PC-9 (cell line): ENCODE measurements at regions not wholly inside any gene's neighbourhood (a gene's known extent, or its start where the extent isn't known, plus 50 kb on each side); places are given as distances from the start of the nearest gene placed in this dataset.

Experiments used
- BruUV-seq: library from RNA; stranded (reverse); fragments of 400-500 nt; replicated peaks from 2 replicates; lab custom pipeline; 2021; lab: Mats Ljungman, UMichigan
- CTCF ChIA-PET: fragments of 300-600 bp; sonication (Branson Sonifier 250); formaldehyde crosslinking; loops from one replicate; lab custom pipeline; 2022; ENCODE audit warnings: antibody characterized with exemption; lab: Charles Lee
- POLR2A ChIA-PET: fragments of 300-600 bp; sonication (Branson Sonifier 250); formaldehyde crosslinking; loops from one replicate; lab custom pipeline; 2022; ENCODE audit warnings: antibody characterized with exemption; ENCODE audit not compliant: unreplicated experiment; lab: Charles Lee
- DNase-seq, 2 experiments: peaks; one replicate each; pipeline versions ENCODE4 v3.0.0 to v3.0.0-alpha.2; 2015 to 2022; ENCODE audit warnings: mixed read lengths in 1 of 2
- H2AFZ ChIP-seq: fragments of 200-600 bp; sonication (generic); 2 replicates; pipeline ENCODE4 v1.8.1; 2017; ENCODE audit warnings: antibody characterized with exemption
- H3F3A ChIP-seq: fragments of 200-600 bp; sonication (generic); 2 replicates; pipeline ENCODE4 v1.8.1; 2017; ENCODE audit warnings: antibody characterized with exemption, mild to moderate bottlenecking, low read depth; ENCODE audit not compliant: insufficient read depth
- H3K27ac ChIP-seq: fragments of 200-600 bp; sonication (generic); 2 replicates; pipeline ENCODE4 v1.6.1; 2016; ENCODE audit warnings: mixed run types
- H3K27me3 ChIP-seq: fragments of 200-600 bp; sonication (generic); 2 replicates; pipeline ENCODE4 v1.6.1; 2016; ENCODE audit warnings: low read depth, mixed run types; ENCODE audit not compliant: insufficient read depth
- H3K36me3 ChIP-seq: fragments of 200-600 bp; sonication (generic); 2 replicates; pipeline ENCODE4 v1.6.1; 2016; ENCODE audit warnings: low read depth, mixed run types
- H3K4me1 ChIP-seq: fragments of 200-600 bp; sonication (generic); replicated peaks from 2 replicates; pipeline ENCODE4 v1.6.1; 2016; ENCODE audit warnings: mixed run types; ENCODE audit not compliant: insufficient read depth
- H3K4me2 ChIP-seq: fragments of 200-600 bp; sonication (generic); 2 replicates; pipeline ENCODE4 v1.6.1; 2017; ENCODE audit warnings: mixed run types
- H3K4me3 ChIP-seq: fragments of 200-600 bp; sonication (generic); 2 replicates; pipeline ENCODE4 v1.6.1; 2016; ENCODE audit warnings: mixed run types
- H3K79me2 ChIP-seq: fragments of 200-600 bp; sonication (generic); 2 replicates; pipeline ENCODE4 v1.6.1; 2017; ENCODE audit warnings: low read depth, mixed run types
- H3K9me2 ChIP-seq: fragments of 200-600 bp; sonication (generic); 2 replicates; pipeline ENCODE4 v1.8.1; 2017; ENCODE audit warnings: mild to moderate bottlenecking; ENCODE audit not compliant: insufficient read depth
- H3K9me3 ChIP-seq: fragments of 200-600 bp; sonication (generic); 2 replicates; pipeline ENCODE4 v1.8.1; 2016; ENCODE audit warnings: low read depth; ENCODE audit not compliant: insufficient read depth
- H4K20me1 ChIP-seq: fragments of 200-600 bp; sonication (generic); 2 replicates; pipeline ENCODE4 v1.8.1; 2017; ENCODE audit not compliant: insufficient read depth
- EZH2 ChIP-seq: fragments of 200-600 bp; sonication (generic); IDR thresholded peaks from 2 replicates; pipeline ENCODE4 v1.8.0; 2017; ENCODE audit warnings: antibody characterized with exemption, low read depth
- intact Hi-C: fragments of 100-400 bp; cut with micrococcal nuclease; formaldehyde crosslinking; loops from one replicate; pipeline ENCODE4 v1.10.0; 2022; ENCODE audit not compliant: unreplicated experiment
- TF ChIP-seq, protein P1 (sequence below): fragments of 200-600 bp; sonication (generic); conservative IDR thresholded peaks from 2 replicates; pipeline ENCODE4 v1.6.1; 2017; ENCODE audit warnings: mixed run types, antibody characterized with exemption, mild to moderate bottlenecking, moderate library complexity

- H3K4me1 ChIP-seq, result no peaks in the 10 kb centered on the region
- no peak overlapping the region for H2AFZ ChIP-seq
- no peaks in the 10 kb centered on the region for H3F3A ChIP-seq
- H3K9me3 ChIP-seq, result no peaks in the 10 kb centered on the region
- no peaks in the 10 kb centered on the region for H3K36me3 ChIP-seq
- no peaks in the 10 kb centered on the region for H4K20me1 ChIP-seq
- BruUV-seq, result no TSS peak
- no peaks in the 10 kb centered on the region for H3K79me2 ChIP-seq
- ChIA-PET POLR2A (no interaction called here), CTCF (no interaction called here)
- intact Hi-C loops, result no loop called here
- no peaks in the 10 kb centered on the region for H3K9me2 ChIP-seq
- no peak overlapping the region for H3K4me2 ChIP-seq
- H3K27me3 ChIP-seq, result no peaks in the 10 kb centered on the region
- TF ChIP-seq, protein P1, sequence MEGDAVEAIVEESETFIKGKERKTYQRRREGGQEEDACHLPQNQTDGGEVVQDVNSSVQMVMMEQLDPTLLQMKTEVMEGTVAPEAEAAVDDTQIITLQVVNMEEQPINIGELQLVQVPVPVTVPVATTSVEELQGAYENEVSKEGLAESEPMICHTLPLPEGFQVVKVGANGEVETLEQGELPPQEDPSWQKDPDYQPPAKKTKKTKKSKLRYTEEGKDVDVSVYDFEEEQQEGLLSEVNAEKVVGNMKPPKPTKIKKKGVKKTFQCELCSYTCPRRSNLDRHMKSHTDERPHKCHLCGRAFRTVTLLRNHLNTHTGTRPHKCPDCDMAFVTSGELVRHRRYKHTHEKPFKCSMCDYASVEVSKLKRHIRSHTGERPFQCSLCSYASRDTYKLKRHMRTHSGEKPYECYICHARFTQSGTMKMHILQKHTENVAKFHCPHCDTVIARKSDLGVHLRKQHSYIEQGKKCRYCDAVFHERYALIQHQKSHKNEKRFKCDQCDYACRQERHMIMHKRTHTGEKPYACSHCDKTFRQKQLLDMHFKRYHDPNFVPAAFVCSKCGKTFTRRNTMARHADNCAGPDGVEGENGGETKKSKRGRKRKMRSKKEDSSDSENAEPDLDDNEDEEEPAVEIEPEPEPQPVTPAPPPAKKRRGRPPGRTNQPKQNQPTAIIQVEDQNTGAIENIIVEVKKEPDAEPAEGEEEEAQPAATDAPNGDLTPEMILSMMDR, result no peak
- TF ChIP-seq EZH2, result no peak
- no peak for DNase-seq
- no peak overlapping the region for H3K4me3 ChIP-seq
- H3K27ac ChIP-seq, result no peak overlapping the region
Observed at GRCh38 chr10:2682491-2682890, 384.9 kb upstream of the PFKP start.

GRCh38 chr10:2681891-2682290 lies 385.5 kb upstream of the PFKP start:
- Histone ChIP-seq H3K4me2 (no peak overlapping the region), H3F3A (no peaks in the 10 kb centered on the region), H3K36me3 (no peaks in the 10 kb centered on the region), H3K9me3 (no peaks in the 10 kb centered on the region), H3K4me3 (no peak overlapping the region), H3K27ac (no peak overlapping the region), H4K20me1 (no peaks in the 10 kb centered on the region), H3K79me2 (no peaks in the 10 kb centered on the region), H3K9me2 (no peaks in the 10 kb centered on the region), H3K4me1 (no peaks in the 10 kb centered on the region), H2AFZ (no peak overlapping the region), H3K27me3 (no peaks in the 10 kb centered on the region)
- intact Hi-C loops, result no loop called here
- BruUV-seq, result no TSS peak
- no peak for DNase-seq
- ChIA-PET CTCF (no interaction called here), POLR2A (no interaction called here)
- no peak for TF ChIP-seq EZH2
- TF ChIP-seq, protein P1, result no peak

GRCh38 chr10:2680821-2681220 lies 386.5 kb upstream of the PFKP start:
- Histone ChIP-seq H3K27ac (no peak overlapping the region), H3K4me2 (no peak overlapping the region), H3K9me3 (no peaks in the 10 kb centered on the region), H3K36me3 (no peaks in the 10 kb centered on the region), H3K9me2 (no peaks in the 10 kb centered on the region), H2AFZ (no peak overlapping the region), H3K79me2 (no peaks in the 10 kb centered on the region), H3K4me1 (no peaks in the 10 kb centered on the region), H4K20me1 (no peaks in the 10 kb centered on the region), H3K4me3 (no peak overlapping the region), H3F3A (no peaks in the 10 kb centered on the region), H3K27me3 (no peaks in the 10 kb centered on the region)
- ChIA-PET CTCF (no interaction called here), POLR2A (no interaction called here)
- DNase-seq, result no peak
- no TSS peak for BruUV-seq
- TF ChIP-seq, protein P1, result no peak
- TF ChIP-seq EZH2, result no peak
- intact Hi-C loops, result no loop called here
